PC-9 (cell line): ENCODE measurements at regions not wholly inside any gene's neighbourhood (a gene's known extent, or its start where the extent isn't known, plus 50 kb on each side); places are given as distances from the start of the nearest gene placed in this dataset.

Source experiments
- BruUV-seq: library from RNA; stranded (reverse); fragments of 400-500 nt; replicated peaks from 2 replicates; lab custom pipeline; 2021; lab: Mats Ljungman, UMichigan
- CTCF ChIA-PET: fragments of 300-600 bp; sonication (Branson Sonifier 250); formaldehyde crosslinking; loops from one replicate; lab custom pipeline; 2022; ENCODE audit warnings: antibody characterized with exemption; lab: Charles Lee
- POLR2A ChIA-PET: fragments of 300-600 bp; sonication (Branson Sonifier 250); formaldehyde crosslinking; loops from one replicate; lab custom pipeline; 2022; ENCODE audit warnings: antibody characterized with exemption; ENCODE audit not compliant: unreplicated experiment; lab: Charles Lee
- DNase-seq, 2 experiments: peaks; one replicate each; pipeline versions ENCODE4 v3.0.0 to v3.0.0-alpha.2; 2015 to 2022; ENCODE audit warnings: mixed read lengths in 1 of 2
- H2AFZ ChIP-seq: fragments of 200-600 bp; sonication (generic); 2 replicates; pipeline ENCODE4 v1.8.1; 2017; ENCODE audit warnings: antibody characterized with exemption
- H3F3A ChIP-seq: fragments of 200-600 bp; sonication (generic); 2 replicates; pipeline ENCODE4 v1.8.1; 2017; ENCODE audit warnings: antibody characterized with exemption, mild to moderate bottlenecking, low read depth; ENCODE audit not compliant: insufficient read depth
- H3K27ac ChIP-seq: fragments of 200-600 bp; sonication (generic); 2 replicates; pipeline ENCODE4 v1.6.1; 2016; ENCODE audit warnings: mixed run types
- H3K27me3 ChIP-seq: fragments of 200-600 bp; sonication (generic); 2 replicates; pipeline ENCODE4 v1.6.1; 2016; ENCODE audit warnings: low read depth, mixed run types; ENCODE audit not compliant: insufficient read depth
- H3K36me3 ChIP-seq: fragments of 200-600 bp; sonication (generic); 2 replicates; pipeline ENCODE4 v1.6.1; 2016; ENCODE audit warnings: low read depth, mixed run types
- H3K4me1 ChIP-seq: fragments of 200-600 bp; sonication (generic); replicated peaks from 2 replicates; pipeline ENCODE4 v1.6.1; 2016; ENCODE audit warnings: mixed run types; ENCODE audit not compliant: insufficient read depth
- H3K4me2 ChIP-seq: fragments of 200-600 bp; sonication (generic); 2 replicates; pipeline ENCODE4 v1.6.1; 2017; ENCODE audit warnings: mixed run types
- H3K4me3 ChIP-seq: fragments of 200-600 bp; sonication (generic); 2 replicates; pipeline ENCODE4 v1.6.1; 2016; ENCODE audit warnings: mixed run types
- H3K79me2 ChIP-seq: fragments of 200-600 bp; sonication (generic); 2 replicates; pipeline ENCODE4 v1.6.1; 2017; ENCODE audit warnings: low read depth, mixed run types
- H3K9me2 ChIP-seq: fragments of 200-600 bp; sonication (generic); 2 replicates; pipeline ENCODE4 v1.8.1; 2017; ENCODE audit warnings: mild to moderate bottlenecking; ENCODE audit not compliant: insufficient read depth
- H3K9me3 ChIP-seq: fragments of 200-600 bp; sonication (generic); 2 replicates; pipeline ENCODE4 v1.8.1; 2016; ENCODE audit warnings: low read depth; ENCODE audit not compliant: insufficient read depth
- H4K20me1 ChIP-seq: fragments of 200-600 bp; sonication (generic); 2 replicates; pipeline ENCODE4 v1.8.1; 2017; ENCODE audit not compliant: insufficient read depth
- CTCF ChIP-seq: fragments of 200-600 bp; sonication (generic); conservative IDR thresholded peaks from 2 replicates; pipeline ENCODE4 v1.6.1; 2017; ENCODE audit warnings: mixed run types, antibody characterized with exemption, mild to moderate bottlenecking, moderate library complexity
- EZH2 ChIP-seq: fragments of 200-600 bp; sonication (generic); IDR thresholded peaks from 2 replicates; pipeline ENCODE4 v1.8.0; 2017; ENCODE audit warnings: antibody characterized with exemption, low read depth
- intact Hi-C: fragments of 100-400 bp; cut with micrococcal nuclease; formaldehyde crosslinking; loops from one replicate; pipeline ENCODE4 v1.10.0; 2022; ENCODE audit not compliant: unreplicated experiment

- BruUV-seq, result no TSS peak
- no peaks in the 10 kb centered on the region for H3F3A ChIP-seq
- CTCF ChIA-PET, result no interaction called here
- DNase-seq, result no peak
- H3K27me3 ChIP-seq, result no peaks in the 10 kb centered on the region; the same call in 1 of the 2 replicates
- intact Hi-C loops, result no loop called here
- H3K27ac ChIP-seq, result no peak overlapping the region
- no peak overlapping the region for H3K4me3 ChIP-seq
- H3K79me2 ChIP-seq, result no peaks in the 10 kb centered on the region
- no peaks in the 10 kb centered on the region for H3K9me2 ChIP-seq
- H3K36me3 ChIP-seq, result no peaks in the 10 kb centered on the region
- POLR2A ChIA-PET, result no interaction called here
- H4K20me1 ChIP-seq, result no peaks in the 10 kb centered on the region
- no peak overlapping the region for H3K4me2 ChIP-seq
- no peak overlapping the region for H2AFZ ChIP-seq
- no peaks in the 10 kb centered on the region for H3K9me3 ChIP-seq
- TF ChIP-seq EZH2 (no peak), CTCF (no peak)
- no peaks in the 10 kb centered on the region for H3K4me1 ChIP-seq
These were observed 448.2 kb upstream of the TBX3 start for GRCh38 chr12:115132145-115132544.

- TF ChIP-seq CTCF, result no peak
- TF ChIP-seq EZH2, result no peak
- no peaks in the 10 kb centered on the region for H3F3A ChIP-seq
- ChIA-PET CTCF (no interaction called here), POLR2A (no interaction called here)
- H3K36me3 ChIP-seq, result no peaks in the 10 kb centered on the region
- BruUV-seq, result no TSS peak
- H3K4me2 ChIP-seq, result no peak overlapping the region
- no peak overlapping the region for H3K4me3 ChIP-seq
- DNase-seq, result no peak
- no peak overlapping the region for H3K27ac ChIP-seq
- H3K27me3 ChIP-seq, result no peaks in the 10 kb centered on the region; the same call in 1 of the 2 replicates
- H3K9me3 ChIP-seq, result no peaks in the 10 kb centered on the region
- H3K79me2 ChIP-seq, result no peaks in the 10 kb centered on the region
- no peak overlapping the region for H2AFZ ChIP-seq
- no peaks in the 10 kb centered on the region for H4K20me1 ChIP-seq
- H3K9me2 ChIP-seq, result no peaks in the 10 kb centered on the region
- intact Hi-C loops, result no loop called here
- H3K4me1 ChIP-seq, result no peaks in the 10 kb centered on the region
These were observed 445.8 kb upstream of the TBX3 start for GRCh38 chr12:115129727-115130126.

DNA sequence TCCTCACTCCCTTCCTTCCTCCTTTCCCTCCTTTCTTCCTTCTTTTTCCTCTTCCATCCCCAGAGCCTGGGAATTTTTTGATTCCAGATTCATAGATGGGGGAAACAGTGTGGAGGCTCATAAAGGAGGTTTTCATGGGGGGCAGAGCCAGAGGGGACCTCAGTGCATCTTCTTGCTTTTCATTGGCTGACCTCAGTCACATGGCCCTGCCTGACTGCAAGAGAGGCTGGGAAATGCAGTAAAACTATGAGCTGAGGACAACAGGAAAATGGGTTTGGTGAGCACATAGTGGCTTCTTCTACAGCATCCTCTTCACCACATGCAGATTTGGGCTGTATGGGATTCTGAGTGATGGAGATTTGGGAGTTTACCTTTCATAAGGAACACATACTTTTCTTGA lies 437.1 kb upstream of the TBX3 start:
- no peaks in the 10 kb centered on the region for H3K9me3 ChIP-seq
- DNase-seq, result no peak
- H4K20me1 ChIP-seq, result no peaks in the 10 kb centered on the region
- no peak overlapping the region for H3K4me3 ChIP-seq
- H3K4me1 ChIP-seq, result no peaks in the 10 kb centered on the region
- no TSS peak for BruUV-seq
- H2AFZ ChIP-seq, result no peak overlapping the region
- H3K9me2 ChIP-seq, result no peaks in the 10 kb centered on the region
- TF ChIP-seq EZH2, result no peak
- no peak for TF ChIP-seq CTCF
- H3K27ac ChIP-seq, result no peak overlapping the region
- no peaks in the 10 kb centered on the region for H3K36me3 ChIP-seq
- no peaks in the 10 kb centered on the region for H3K27me3 ChIP-seq
- CTCF ChIA-PET, result no interaction called here
- H3K4me2 ChIP-seq, result no peak overlapping the region
- intact Hi-C loops, result no loop called here
- H3K79me2 ChIP-seq, result no peaks in the 10 kb centered on the region
- POLR2A ChIA-PET, result no interaction called here
- H3F3A ChIP-seq, result no peaks in the 10 kb centered on the region
